OCI-LY1 (cell line): ENCODE measurements at regions not wholly inside any gene's neighbourhood (a gene's known extent, or its start where the extent isn't known, plus 50 kb on each side); places are given as distances from the start of the nearest gene placed in this dataset.

Experiments used
- H2AFZ ChIP-seq: fragments of 200-600 bp; sonication (generic), shearing (Covaris generic); 2 replicates; pipeline ENCODE4 v1.6.0; 2014; ENCODE audit warnings: antibody characterized with exemption, mild to moderate bottlenecking, low read length
- H3F3A ChIP-seq: fragments of 200-600 bp; sonication (generic), shearing (Covaris generic); 2 replicates; pipeline ENCODE4 v1.6.0; 2014; ENCODE audit warnings: mild to moderate bottlenecking, antibody characterized with exemption, low read length, moderate library complexity; ENCODE audit not compliant: insufficient read depth
- H3K27ac ChIP-seq: fragments of 200-600 bp; sonication (generic); 2 replicates; pipeline ENCODE4 v1.5.1; 2014; ENCODE audit warnings: low read length, mixed run types, mild to moderate bottlenecking, low read depth; ENCODE audit not compliant: poor library complexity, severe bottlenecking
- H3K27me3 ChIP-seq: fragments of 200-600 bp; sonication (generic); 2 replicates; pipeline ENCODE4 v1.6.0; 2014; ENCODE audit warnings: antibody characterized with exemption, mild to moderate bottlenecking, low read length, moderate library complexity; ENCODE audit not compliant: insufficient read depth
- H3K36me3 ChIP-seq: fragments of 200-600 bp; sonication (generic); 2 replicates; pipeline ENCODE4 v1.6.1; 2014; ENCODE audit warnings: mild to moderate bottlenecking, antibody characterized with exemption, low read length, moderate library complexity, mixed read lengths; ENCODE audit not compliant: insufficient read depth
- H3K4me1 ChIP-seq: fragments of 200-600 bp; sonication (generic); 2 replicates; pipeline ENCODE4 v1.5.1; 2014; ENCODE audit warnings: mild to moderate bottlenecking, low read length, moderate library complexity; ENCODE audit not compliant: insufficient read depth, severe bottlenecking
- H3K4me2 ChIP-seq: fragments of 200-600 bp; sonication (generic), shearing (Covaris generic); 2 replicates; pipeline ENCODE4 v1.6.1; 2014; ENCODE audit warnings: low read length
- H3K4me3 ChIP-seq: fragments of 200-600 bp; sonication (generic); 2 replicates; pipeline ENCODE4 v1.5.1; 2014; ENCODE audit warnings: low read length, low read depth, mild to moderate bottlenecking, mixed read lengths; ENCODE audit not compliant: poor library complexity, severe bottlenecking
- H3K79me2 ChIP-seq: fragments of 200-600 bp; shearing (Covaris generic); 2 replicates; pipeline ENCODE4 v1.6.1; 2016; ENCODE audit warnings: mixed run types, low read length, mixed read lengths; ENCODE audit not compliant: insufficient read depth
- H3K9ac ChIP-seq: fragments of 200-600 bp; sonication (generic), shearing (Covaris generic); 2 replicates; pipeline ENCODE4 v1.6.1; 2014; ENCODE audit warnings: mild to moderate bottlenecking, low read length, mixed read lengths
- H3K9me2 ChIP-seq: fragments of 200-600 bp; sonication (generic), shearing (Covaris generic); 2 replicates; pipeline ENCODE4 v1.6.1; 2014; ENCODE audit warnings: low read depth, mild to moderate bottlenecking, low read length, mixed read lengths
- H3K9me3 ChIP-seq: fragments of 200-600 bp; shearing (Covaris generic); 2 replicates; pipeline ENCODE4 v1.6.1; 2014; ENCODE audit warnings: low read length, mixed read lengths
- H4K20me1 ChIP-seq: fragments of 200-600 bp; sonication (generic), shearing (Covaris generic); 2 replicates; pipeline ENCODE4 v1.6.0; 2016; ENCODE audit warnings: mild to moderate bottlenecking, low read length; ENCODE audit not compliant: insufficient read depth
- CTCF ChIP-seq: fragments of 200-600 bp; sonication (generic), shearing (Covaris generic); IDR thresholded peaks from 2 replicates; pipeline ENCODE4 v1.5.1; 2017; ENCODE audit warnings: mild to moderate bottlenecking, antibody characterized with exemption, low read length, moderate library complexity, mixed read lengths
- EZH2 ChIP-seq: fragments of 200-600 bp; sonication (generic), shearing (Covaris generic); IDR thresholded peaks from 2 replicates; pipeline ENCODE4 v1.8.0; 2017; ENCODE audit warnings: borderline replicate concordance, mixed run types, mild to moderate bottlenecking, antibody characterized with exemption, low read length, moderate library complexity, mixed read lengths

- no peaks in the 10 kb centered on the region for H4K20me1 ChIP-seq
- TF ChIP-seq CTCF (no peak), EZH2 (no peak)
- H2AFZ ChIP-seq: no peak overlapping the region
- H3F3A ChIP-seq: no peaks in the 10 kb centered on the region
- no peak overlapping the region for H3K4me2 ChIP-seq
- no peak overlapping the region for H3K9ac ChIP-seq
- H3K9me3 ChIP-seq: no peaks in the 10 kb centered on the region
- H3K27me3 ChIP-seq: no peaks in the 10 kb centered on the region
- no peak overlapping the region for H3K4me3 ChIP-seq
- no peaks in the 10 kb centered on the region for H3K79me2 ChIP-seq
- peaks cover 4% of the 10 kb centered on the region for H3K4me1 ChIP-seq
- no peak overlapping the region for H3K27ac ChIP-seq
- H3K9me2 ChIP-seq: no peaks in the 10 kb centered on the region
- no peaks in the 10 kb centered on the region for H3K36me3 ChIP-seq
Measured at GRCh38 chr7:3206771-3207191, 94.3 kb upstream of the SDK1 start.

GRCh38 chr7:3207387-3207902 lies 93.6 kb upstream of the SDK1 start:
- no peaks in the 10 kb centered on the region for H3K79me2 ChIP-seq
- H3K36me3 ChIP-seq: no peaks in the 10 kb centered on the region
- no peak overlapping the region for H3K9ac ChIP-seq
- no peaks in the 10 kb centered on the region for H3K9me3 ChIP-seq
- no peak overlapping the region for H2AFZ ChIP-seq
- no peak overlapping the region for H3K4me3 ChIP-seq
- H3K27ac ChIP-seq: no peak overlapping the region
- no peaks in the 10 kb centered on the region for H4K20me1 ChIP-seq
- no peaks in the 10 kb centered on the region for H3F3A ChIP-seq
- H3K4me2 ChIP-seq: no peak overlapping the region
- no peaks in the 10 kb centered on the region for H3K27me3 ChIP-seq
- H3K4me1 ChIP-seq: no peaks in the 10 kb centered on the region
- TF ChIP-seq EZH2: no peak
- no peak for TF ChIP-seq CTCF
- H3K9me2 ChIP-seq: no peaks in the 10 kb centered on the region

- H3K36me3 ChIP-seq: no peaks in the 10 kb centered on the region
- H3K9ac ChIP-seq: no peak overlapping the region
- no peak overlapping the region for H3K27ac ChIP-seq
- H2AFZ ChIP-seq: no peak overlapping the region
- H3K4me3 ChIP-seq: no peak overlapping the region
- H3F3A ChIP-seq: no peaks in the 10 kb centered on the region
- H3K79me2 ChIP-seq: no peaks in the 10 kb centered on the region
- no peaks in the 10 kb centered on the region for H4K20me1 ChIP-seq
- no peak for TF ChIP-seq CTCF
- H3K9me2 ChIP-seq: no peaks in the 10 kb centered on the region
- H3K27me3 ChIP-seq: no peaks in the 10 kb centered on the region
- H3K9me3 ChIP-seq: no peaks in the 10 kb centered on the region
- no peaks in the 10 kb centered on the region for H3K4me1 ChIP-seq
- H3K4me2 ChIP-seq: no peak overlapping the region
Measured at GRCh38 chr7:3210531-3210930, 90.5 kb upstream of the SDK1 start.
